HG02678 (cell line): ENCODE measurements at regions not wholly inside any gene's neighbourhood (a gene's known extent, or its start where the extent isn't known, plus 50 kb on each side); places are given as distances from the start of the nearest gene placed in this dataset.
"Not testable (repeated sequence)": the region's sequence is repeated elsewhere in the genome, so short reads cannot be mapped to it uniquely, and the experiment has no call there.

Experiments used
- ATAC-seq: cut with Tn5 transposase; IDR thresholded peaks from one replicate; pipeline ENCODE4 v1.9.1; 2021; ENCODE audit warnings: mild to moderate bottlenecking, moderate library complexity; ENCODE audit not compliant: unreplicated experiment

- no peak for ATAC-seq
Measured at GRCh38 chr6:14472255-14472985, 354.8 kb downstream of the CD83 start.

DNA sequence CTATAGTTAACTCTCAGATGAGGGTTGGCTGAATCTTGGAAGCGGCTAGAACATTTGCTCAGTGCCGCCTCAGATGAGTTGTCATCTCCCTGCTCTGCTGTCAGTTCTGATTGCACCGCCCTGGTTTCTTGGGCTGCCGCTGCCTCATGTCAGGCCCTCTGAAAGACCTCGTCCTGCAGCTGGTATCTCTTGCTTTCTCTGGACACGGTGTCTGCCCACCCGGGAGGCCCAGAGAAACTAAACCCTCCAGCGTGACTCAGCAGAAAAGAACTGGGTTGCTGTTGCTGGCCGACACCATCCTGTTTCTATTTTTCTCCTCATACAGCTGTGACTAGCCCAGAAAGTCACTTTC is 355.4 kb downstream of the CD83 start:
- peak; percentile 67 for ATAC-seq

DNA sequence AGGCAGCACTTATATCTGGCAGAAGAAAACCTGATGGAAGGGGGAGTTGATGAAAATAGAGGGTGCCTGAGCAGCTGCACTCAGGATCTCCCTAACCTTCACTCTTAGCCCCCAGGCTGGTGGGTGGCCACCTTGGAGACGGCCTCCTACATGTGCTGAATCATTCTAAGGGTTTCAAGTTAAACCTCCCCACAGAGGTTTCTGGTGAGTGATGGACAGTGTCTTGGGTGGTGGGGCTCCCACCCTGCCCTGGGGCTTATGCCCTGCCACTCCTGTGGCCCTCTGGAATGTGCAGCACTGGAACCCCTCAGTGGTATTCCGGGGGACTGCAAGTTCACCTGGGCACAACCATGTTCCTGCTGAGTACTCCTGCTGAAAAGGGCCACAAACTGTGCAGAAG is 357.2 kb downstream of the CD83 start:
- no peak for ATAC-seq

GRCh38 chr6:14475306-14475705 is 357.7 kb downstream of the CD83 start:
- no peak for ATAC-seq

DNA sequence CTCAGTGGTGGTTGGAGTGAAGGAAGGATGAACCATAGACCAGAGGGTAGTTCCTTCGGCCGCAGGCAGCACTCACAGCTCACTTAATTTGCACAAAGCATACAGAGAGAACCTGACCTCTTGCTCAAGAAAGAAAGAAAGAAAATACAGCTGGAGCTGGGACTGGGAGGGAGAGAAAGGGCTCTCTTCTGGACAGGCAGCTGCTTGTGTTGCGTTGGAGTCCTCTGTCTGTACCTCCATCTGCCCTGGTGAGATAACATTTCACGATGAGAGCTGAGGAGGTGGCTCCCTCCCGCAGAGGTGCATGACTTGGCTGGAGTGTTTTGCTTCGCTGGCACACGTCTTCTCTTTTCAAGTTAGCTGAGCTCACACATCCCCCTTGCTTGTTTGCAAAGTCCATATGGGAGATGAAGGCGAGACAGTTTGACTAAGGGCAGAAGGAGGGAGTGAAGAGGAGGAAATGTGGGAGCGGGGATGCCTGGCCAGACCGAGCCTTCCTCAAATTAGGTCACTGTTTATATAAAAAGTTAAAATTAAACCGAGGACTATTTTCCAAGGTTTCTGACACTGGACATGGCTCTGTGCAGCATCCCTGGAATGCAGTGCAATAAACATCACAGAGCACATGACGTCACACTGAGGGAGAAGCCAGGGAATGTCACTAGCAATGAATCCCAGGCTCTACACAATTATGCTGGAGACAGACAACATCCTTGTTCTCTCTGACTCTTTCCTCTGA is 359.4 kb downstream of the CD83 start:
- no peak for ATAC-seq

DNA sequence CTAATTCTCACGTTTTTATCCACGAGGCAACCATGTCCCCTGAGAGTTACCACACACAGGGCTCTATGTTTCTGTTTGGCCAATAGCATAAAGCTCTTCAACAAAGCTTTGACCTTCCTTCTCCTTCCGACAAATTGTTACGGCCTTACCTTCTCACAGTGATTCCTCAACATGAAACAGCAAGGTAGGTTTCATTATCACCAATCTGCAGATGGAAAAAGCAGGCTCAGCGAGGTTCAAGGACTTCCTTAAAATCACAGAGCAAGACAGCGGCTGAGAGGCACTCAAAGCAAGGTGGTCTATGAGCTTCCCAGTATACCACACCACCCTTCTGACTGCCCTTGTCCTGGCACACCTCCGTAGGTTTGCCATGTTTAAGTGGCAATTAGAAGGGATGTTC is 360.0 kb downstream of the CD83 start:
- ATAC-seq = no peak

GRCh38 chr6:14478381-14479225 is 361.0 kb downstream of the CD83 start:
- no peak for ATAC-seq

GRCh38 chr6:14481946-14482345 is 364.4 kb downstream of the CD83 start:
- not testable (repeated sequence) for ATAC-seq

DNA sequence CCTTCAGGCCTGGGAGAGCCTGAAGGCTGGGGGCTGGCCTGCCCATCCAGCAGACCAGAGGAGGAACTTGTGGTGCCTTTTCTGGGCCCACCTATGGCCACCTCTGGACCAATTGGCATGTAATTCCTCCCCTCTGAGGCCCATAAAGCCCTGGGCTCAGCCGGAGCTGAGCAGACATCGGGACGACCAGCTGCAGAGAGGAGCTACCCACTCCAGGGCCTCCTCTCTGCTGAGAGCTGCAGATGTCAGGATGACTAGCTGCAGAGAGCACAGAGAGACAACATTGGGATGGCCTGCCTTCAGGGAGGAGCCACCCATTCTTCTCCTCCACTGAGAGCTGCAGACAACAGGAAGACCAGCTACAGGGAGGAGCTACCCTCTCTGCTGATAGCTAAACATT is 370.1 kb downstream of the CD83 start:
- no peak for ATAC-seq

GRCh38 chr6:14488180-14488579 is 370.6 kb downstream of the CD83 start:
- ATAC-seq = no peak

- no peak for ATAC-seq
Measured at GRCh38 chr6:14489445-14489844, 371.9 kb downstream of the CD83 start.

GRCh38 chr6:14498748-14499147 is 381.2 kb downstream of the CD83 start:
- no peak for ATAC-seq

- no peak for ATAC-seq
Measured at GRCh38 chr6:14499309-14499708, 381.7 kb downstream of the CD83 start.

DNA sequence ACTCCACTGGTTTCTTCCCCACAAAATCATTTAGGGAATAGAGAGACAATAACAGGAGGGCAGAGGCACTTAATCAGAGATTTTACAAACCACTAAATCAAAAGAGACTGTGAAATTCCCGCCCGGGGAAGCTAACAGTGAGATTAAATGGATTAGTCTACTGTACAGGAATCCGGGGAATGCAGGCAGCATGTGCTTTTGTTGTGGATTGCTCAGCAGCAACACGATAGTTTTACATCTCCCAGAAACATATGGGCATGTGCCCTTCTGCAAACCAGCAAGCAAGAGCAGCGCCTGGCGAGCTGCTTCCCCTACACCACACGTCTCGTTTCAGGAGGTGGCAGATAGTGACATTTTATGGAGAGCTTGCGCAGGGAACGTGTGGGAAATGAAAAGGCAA is 382.3 kb downstream of the CD83 start:
- ATAC-seq = no peak

DNA sequence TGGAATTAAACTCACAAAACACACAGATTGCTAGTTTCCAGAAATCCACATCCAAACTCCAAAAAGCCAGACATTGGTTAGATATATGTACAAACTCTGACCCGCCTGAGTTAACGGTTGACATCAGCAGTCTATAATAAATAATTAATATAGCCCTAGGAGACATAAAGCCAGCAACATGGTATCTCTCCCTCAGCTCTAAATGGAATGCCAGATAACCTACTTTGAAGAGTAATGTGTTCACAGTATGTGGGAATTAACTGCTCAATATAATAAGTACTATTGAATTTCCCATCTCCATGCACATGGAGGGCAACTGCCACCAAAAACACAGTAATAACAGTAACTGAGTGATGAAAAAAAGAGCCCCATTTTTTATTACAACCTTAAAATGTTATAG is 383.2 kb downstream of the CD83 start:
- no peak for ATAC-seq

GRCh38 chr6:14501240-14501639 is 383.7 kb downstream of the CD83 start:
- ATAC-seq = no peak

- ATAC-seq = no peak
Measured at GRCh38 chr6:14501914-14502313, 384.3 kb downstream of the CD83 start.

DNA sequence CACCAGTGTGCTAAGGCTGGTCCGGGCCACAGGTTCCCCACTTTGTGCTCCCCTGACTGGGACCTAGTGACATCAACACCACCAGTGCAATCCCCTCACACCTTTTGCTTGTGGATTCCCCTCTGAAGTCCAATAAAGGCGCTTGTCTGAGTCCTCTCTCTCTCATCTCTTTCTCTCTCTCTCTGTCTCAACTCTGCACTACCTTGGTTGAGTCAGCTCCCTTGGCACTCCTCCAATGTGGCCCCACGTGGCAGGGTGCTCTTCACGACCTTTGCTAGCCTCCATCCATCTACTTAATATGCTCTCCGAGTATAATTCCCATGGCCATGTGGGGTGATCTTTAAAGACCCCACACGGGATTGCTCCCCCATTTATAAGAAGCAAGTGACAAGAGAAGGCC is 385.0 kb downstream of the CD83 start:
- no peak for ATAC-seq

DNA sequence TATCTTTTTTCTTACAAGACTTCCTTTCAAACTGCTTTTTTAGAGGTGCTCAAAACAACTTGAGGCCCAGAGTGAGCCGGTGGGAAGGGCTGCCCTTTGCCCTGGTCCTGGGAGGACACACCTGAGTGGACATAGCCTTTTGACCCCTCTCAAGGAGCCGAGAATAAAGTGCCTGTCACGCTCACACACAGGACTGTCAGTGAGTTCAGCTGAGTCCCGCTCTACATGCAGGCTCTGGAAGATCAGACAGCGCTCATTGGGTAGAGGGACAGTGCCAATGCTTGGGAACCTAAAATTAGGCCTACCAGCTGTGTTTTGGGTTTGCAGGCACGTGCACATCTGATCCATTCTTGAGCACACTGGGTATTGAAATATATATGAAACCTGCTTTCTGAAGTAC is 387.8 kb downstream of the CD83 start:
- no peak for ATAC-seq

DNA sequence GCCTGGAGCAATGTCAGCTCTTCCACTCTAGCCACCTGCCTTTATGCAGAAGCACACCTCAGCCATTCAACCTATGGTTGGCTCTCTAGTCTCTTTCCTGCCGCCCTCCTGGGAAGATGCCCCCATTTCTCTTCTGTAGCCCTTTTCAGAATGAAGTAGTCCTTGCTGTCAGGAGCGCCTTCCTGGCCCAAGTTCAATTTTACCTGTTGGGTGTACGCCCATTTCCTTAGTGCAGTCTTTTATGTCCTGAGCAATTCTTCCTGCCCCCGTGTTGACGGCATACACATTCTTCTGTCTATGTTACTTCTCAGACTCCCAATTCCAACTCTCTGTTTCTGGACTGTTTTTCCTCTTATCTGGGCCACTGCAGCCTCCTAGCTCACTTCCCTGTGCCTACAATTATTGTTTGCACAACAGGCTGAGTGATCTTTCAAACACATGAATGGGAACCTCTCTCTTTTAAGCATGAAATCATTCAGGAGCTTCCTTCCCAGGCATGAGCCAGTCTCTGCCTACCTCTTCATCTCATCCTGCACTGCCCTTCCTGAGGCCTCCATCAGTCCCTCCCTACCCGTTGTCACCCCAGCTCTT is 389.2 kb downstream of the CD83 start:
- ATAC-seq = no peak

DNA sequence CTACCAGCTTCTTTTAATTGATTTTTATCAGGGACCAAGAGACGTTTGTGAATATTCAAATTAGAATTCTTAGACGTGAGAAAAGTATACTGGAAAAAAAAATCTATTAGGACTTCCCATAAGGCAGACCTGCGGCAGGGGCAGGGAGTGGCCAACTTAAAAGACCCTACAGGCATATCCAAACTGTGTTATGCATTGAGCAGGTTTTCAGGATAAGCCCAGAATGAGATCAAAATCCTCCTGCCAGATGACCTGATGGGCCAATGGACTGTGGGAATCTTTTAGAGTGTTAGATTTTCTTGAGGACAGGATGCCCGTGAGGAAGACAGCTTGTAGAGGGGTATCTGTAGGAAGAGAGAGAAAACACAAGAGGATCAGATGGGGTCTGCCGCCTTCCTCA is 391.5 kb downstream of the CD83 start:
- ATAC-seq = no peak
